ENCODE measurements at regions not wholly inside any gene's neighbourhood (a gene's known extent, or its start where the extent isn't known, plus 50 kb on each side); places are given as distances from the start of the nearest gene placed in this dataset.
"Not testable (repeated sequence)": the region's sequence is repeated elsewhere in the genome, so short reads cannot be mapped to it uniquely, and the experiment has no call there.

GRCh38 chr2:210776756-210777155, 220.4 kb downstream of the CPS1 start:
- in situ Hi-C loops (cut with HindIII; ENCODE audit: low sequenced_read_pairs): no loop called here
- no peak overlapping the region for H3K4me3 ChIP-seq (ENCODE audit: low read depth, low read length)
- TF ChIP-seq CTCF (IDR thresholded peaks at IDR 0.05; ENCODE audit: low read depth, low read length): no peak
- no peak for DNase-seq (ENCODE audit: low read depth, low spot score)

- TF ChIP-seq CTCF (IDR thresholded peaks at IDR 0.05; ENCODE audit: low read depth, low read length): no peak
- no peak for DNase-seq (ENCODE audit: low read depth, low spot score)
- H3K4me3 ChIP-seq (ENCODE audit: low read depth, low read length): no peak overlapping the region
- in situ Hi-C loops (cut with HindIII; ENCODE audit: low sequenced_read_pairs): no loop called here
Observed at GRCh38 chr2:210782222-210782621, 225.8 kb downstream of the CPS1 start.

- in situ Hi-C loops (cut with HindIII; ENCODE audit: low sequenced_read_pairs); H3K4me3 ChIP-seq (ENCODE audit: low read depth, low read length): not testable (repeated sequence)
Observed at GRCh38 chr2:210787831-210788230, 231.4 kb downstream of the CPS1 start.

GRCh38 chr2:210792000-210792399, 235.6 kb downstream of the CPS1 start:
- TF ChIP-seq CTCF (IDR thresholded peaks at IDR 0.05; ENCODE audit: low read depth, low read length): no peak
- in situ Hi-C loops (cut with HindIII; ENCODE audit: low sequenced_read_pairs): no loop called here
- no peak overlapping the region for H3K4me3 ChIP-seq (ENCODE audit: low read depth, low read length)
- no peak for DNase-seq (ENCODE audit: low read depth, low spot score)

More at GRCh38 chr2:210787831-210788230, 231.4 kb downstream of the CPS1 start:
- not testable (repeated sequence) for DNase-seq (ENCODE audit: low read depth, low spot score)

- no peak for DNase-seq (ENCODE audit: low read depth, low spot score)
- no peak overlapping the region for H3K4me3 ChIP-seq (ENCODE audit: low read depth, low read length)
- in situ Hi-C loops (cut with HindIII; ENCODE audit: low sequenced_read_pairs): no loop called here
- TF ChIP-seq CTCF (IDR thresholded peaks at IDR 0.05; ENCODE audit: low read depth, low read length): no peak
Observed at GRCh38 chr2:210795506-210795905, 239.1 kb downstream of the CPS1 start.

GRCh38 chr2:210798180-210798579, 241.8 kb downstream of the CPS1 start:
- in situ Hi-C loops (cut with HindIII; ENCODE audit: low sequenced_read_pairs): no loop called here
- H3K4me3 ChIP-seq (ENCODE audit: low read depth, low read length): no peak overlapping the region
- no peak for TF ChIP-seq CTCF (IDR thresholded peaks at IDR 0.05; ENCODE audit: low read depth, low read length)
- no peak for DNase-seq (ENCODE audit: low read depth, low spot score)

GRCh38 chr2:210814251-210815025, 258.0 kb downstream of the CPS1 start:
- H3K4me3 ChIP-seq (ENCODE audit: low read depth, low read length): no peak overlapping the region
- TF ChIP-seq CTCF (IDR thresholded peaks at IDR 0.05; ENCODE audit: low read depth, low read length): no peak
- no peak for DNase-seq (ENCODE audit: low read depth, low spot score)
- in situ Hi-C loops (cut with HindIII; ENCODE audit: low sequenced_read_pairs): no loop called here

Data from astrocyte of the spinal cord (primary cell).